ENCODE measurements at regions not wholly inside any gene's neighbourhood (a gene's known extent, or its start where the extent isn't known, plus 50 kb on each side); places are given as distances from the start of the nearest gene placed in this dataset.

- DNase-seq (ENCODE audit: low spot score), result no peak
- ChIA-PET CTCF (interaction anchor here (0.9 kb wide), 2 partner anchors 11 to 38 kb away, joined by 3 to 5 read pairs; no protein-coding TSS in a partner anchor), POLR2A (ENCODE audit: low non-redundant PET) (no interaction called here)
- H3K27ac ChIP-seq, result no peak overlapping the region
- peak; percentile 19; the same call in 1 of the 2 replicates for TF ChIP-seq CTCF (conservative IDR thresholded peaks at IDR 0.05; ENCODE audit: low read depth)
Observed at GRCh38 chr4:147056940-147057610, 111.4 kb upstream of the TTC29 start.

- TF ChIP-seq CTCF (conservative IDR thresholded peaks at IDR 0.05; ENCODE audit: low read depth), result no peak
- ChIA-PET CTCF (interaction anchor here (0.9 kb wide), 1 partner anchor 39 kb away, joined by 3 read pairs; no protein-coding TSS in a partner anchor), POLR2A (ENCODE audit: low non-redundant PET) (no interaction called here)
- DNase-seq (ENCODE audit: low spot score), result no peak
- no peak overlapping the region for H3K27ac ChIP-seq
Observed at GRCh38 chr4:147057611-147058190, 112.0 kb upstream of the TTC29 start.

- ChIA-PET CTCF (interaction anchor here (0.7 kb wide), 1 partner anchor 20 kb away, joined by 3 read pairs; no protein-coding TSS in a partner anchor), POLR2A (ENCODE audit: low non-redundant PET) (no interaction called here)
- DNase-seq (ENCODE audit: low spot score), result no peak
- H3K27ac ChIP-seq, result no peak overlapping the region
- TF ChIP-seq CTCF (conservative IDR thresholded peaks at IDR 0.05; ENCODE audit: low read depth), result no peak
Observed at GRCh38 chr4:147059064-147059731, 113.5 kb upstream of the TTC29 start.

GRCh38 chr4:147060151-147060931, 114.7 kb upstream of the TTC29 start:
- TF ChIP-seq CTCF (conservative IDR thresholded peaks at IDR 0.05; ENCODE audit: low read depth), result no peak
- DNase-seq (ENCODE audit: low spot score), result no peak
- H3K27ac ChIP-seq, result no peak overlapping the region
- ChIA-PET POLR2A (ENCODE audit: low non-redundant PET) (no interaction called here), CTCF (interaction anchor here (0.7 to 2.1 kb wide), 2 partner anchors 10 to 41 kb away, joined by 3 to 5 read pairs; no protein-coding TSS in a partner anchor)

- CTCF ChIA-PET, result no interaction called here
- no peak for TF ChIP-seq CTCF (conservative IDR thresholded peaks at IDR 0.05; ENCODE audit: low read depth)
Observed at GRCh38 chr4:147064856-147065255, 119.2 kb upstream of the TTC29 start.

GRCh38 chr4:147068564-147068963, 122.9 kb upstream of the TTC29 start:
- POLR2A ChIA-PET (ENCODE audit: low non-redundant PET), result no interaction called here
- no peak for TF ChIP-seq CTCF (conservative IDR thresholded peaks at IDR 0.05; ENCODE audit: low read depth)
- no peak overlapping the region for H3K27ac ChIP-seq
- CTCF ChIA-PET, result no interaction called here
- no peak for DNase-seq (ENCODE audit: low spot score)

More at GRCh38 chr4:147064856-147065255, 119.2 kb upstream of the TTC29 start:
- H3K27ac ChIP-seq, result no peak overlapping the region
- DNase-seq (ENCODE audit: low spot score), result no peak
- POLR2A ChIA-PET (ENCODE audit: low non-redundant PET), result no interaction called here

Measured in RWPE1 (cell line).